ENCODE measurements at regions not wholly inside any gene's neighbourhood (a gene's known extent, or its start where the extent isn't known, plus 50 kb on each side); places are given as distances from the start of the nearest gene placed in this dataset.

- ATAC-seq (ENCODE audit: insufficient read depth, low FRiP score) (peak; percentile 24), DNase-seq (no peak)
- 60 to 71% methylated on average over 7 of the region's 7 CpGs for WGBS, 2 donors
- Histone ChIP-seq H3K27me3 (ENCODE audit: control insufficient read depth in 3 of 3, insufficient read depth in 3 of 3, low read length in 2 of 3) (no peaks in the 10 kb centered on the region), H3K4me1 (ENCODE audit: control insufficient read depth in 5 of 5, insufficient read depth in 5 of 5, low read length in 5 of 5) (peaks cover 0 to 20% (median 5%) of the 10 kb centered on the region in 5 donors), H3K27ac (ENCODE audit: low read depth in 1 of 2, low read length in 1 of 2) (no peak overlapping the region), H3K36me3 (ENCODE audit: control insufficient read depth in 4 of 4, insufficient read depth in 4 of 4, low read length in 4 of 4) (no peaks in the 10 kb centered on the region), H3K9ac (ENCODE audit: insufficient read depth in 1 of 2, low read length in 2 of 2) (no peak overlapping the region), H3K4me3 (no peak overlapping the region), H3K9me3 (ENCODE audit: control insufficient read depth in 4 of 4, insufficient read depth in 3 of 4, low read length in 3 of 4) (no peaks in the 10 kb centered on the region)
- TF ChIP-seq, protein P1, sequence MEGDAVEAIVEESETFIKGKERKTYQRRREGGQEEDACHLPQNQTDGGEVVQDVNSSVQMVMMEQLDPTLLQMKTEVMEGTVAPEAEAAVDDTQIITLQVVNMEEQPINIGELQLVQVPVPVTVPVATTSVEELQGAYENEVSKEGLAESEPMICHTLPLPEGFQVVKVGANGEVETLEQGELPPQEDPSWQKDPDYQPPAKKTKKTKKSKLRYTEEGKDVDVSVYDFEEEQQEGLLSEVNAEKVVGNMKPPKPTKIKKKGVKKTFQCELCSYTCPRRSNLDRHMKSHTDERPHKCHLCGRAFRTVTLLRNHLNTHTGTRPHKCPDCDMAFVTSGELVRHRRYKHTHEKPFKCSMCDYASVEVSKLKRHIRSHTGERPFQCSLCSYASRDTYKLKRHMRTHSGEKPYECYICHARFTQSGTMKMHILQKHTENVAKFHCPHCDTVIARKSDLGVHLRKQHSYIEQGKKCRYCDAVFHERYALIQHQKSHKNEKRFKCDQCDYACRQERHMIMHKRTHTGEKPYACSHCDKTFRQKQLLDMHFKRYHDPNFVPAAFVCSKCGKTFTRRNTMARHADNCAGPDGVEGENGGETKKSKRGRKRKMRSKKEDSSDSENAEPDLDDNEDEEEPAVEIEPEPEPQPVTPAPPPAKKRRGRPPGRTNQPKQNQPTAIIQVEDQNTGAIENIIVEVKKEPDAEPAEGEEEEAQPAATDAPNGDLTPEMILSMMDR (IDR thresholded peaks at IDR 0.05; ENCODE audit: control extremely low read depth, extremely low read depth), result no peak
These were observed 413.3 kb upstream of the TRIB2 start for GRCh38 chr2:12303181-12304030.

DNA sequence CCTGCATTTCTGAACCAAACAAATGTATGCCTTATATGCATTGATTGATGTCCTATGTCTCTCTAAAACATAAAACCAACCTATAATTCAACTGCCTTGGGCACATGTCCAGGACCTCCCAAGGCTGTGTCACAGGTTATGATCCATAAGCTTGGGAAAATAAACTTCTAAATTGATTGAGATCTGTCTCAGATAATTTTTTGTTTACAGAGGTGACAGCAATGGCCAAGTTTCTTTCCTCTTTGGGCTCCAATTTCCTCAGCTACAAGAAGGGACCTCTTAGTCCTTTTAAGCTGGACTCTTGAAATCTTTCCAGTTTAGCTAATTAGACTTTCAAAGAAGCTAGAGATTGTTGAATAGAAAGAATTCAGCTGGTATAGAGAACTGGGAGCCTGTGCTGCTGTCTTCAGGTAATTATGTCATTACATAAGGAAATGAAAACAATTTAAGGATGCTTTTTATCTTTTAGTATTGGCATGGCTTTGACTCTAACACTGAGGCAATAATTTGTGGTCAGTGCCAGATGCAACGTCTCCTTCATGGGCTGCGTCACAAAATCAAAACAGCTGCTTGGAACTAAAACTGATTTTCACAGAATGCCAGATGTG lies 412.1 kb upstream of the TRIB2 start:
- Histone ChIP-seq H3K27ac (ENCODE audit: low read depth in 1 of 2, low read length in 1 of 2) (no peak overlapping the region), H3K9ac (ENCODE audit: insufficient read depth in 1 of 2, low read length in 2 of 2) (no peak overlapping the region), H3K9me3 (ENCODE audit: control insufficient read depth in 4 of 4, insufficient read depth in 3 of 4, low read length in 3 of 4) (no peaks in the 10 kb centered on the region), H3K4me1 (ENCODE audit: control insufficient read depth in 5 of 5, insufficient read depth in 5 of 5, low read length in 5 of 5) (peaks cover 0 to 20% (median 5%) of the 10 kb centered on the region in 5 donors), H3K4me3 (no peak overlapping the region), H3K27me3 (ENCODE audit: control insufficient read depth in 3 of 3, insufficient read depth in 3 of 3, low read length in 2 of 3) (no peaks in the 10 kb centered on the region), H3K36me3 (ENCODE audit: control insufficient read depth in 4 of 4, insufficient read depth in 4 of 4, low read length in 4 of 4) (no peaks in the 10 kb centered on the region)
- 45 to 65% methylated on average over 2 of the region's 2 CpGs for WGBS, 2 donors
- DNase-seq (peak; percentile 47 to 84 (median 82)), ATAC-seq (ENCODE audit: insufficient read depth, low FRiP score) (no peak)
- TF ChIP-seq, protein P1 (IDR thresholded peaks at IDR 0.05; ENCODE audit: control extremely low read depth, extremely low read depth), result no peak

- 68 to 72% methylated on average over 2 of the region's 2 CpGs for WGBS, 2 donors
- no peak for ATAC-seq (ENCODE audit: insufficient read depth, low FRiP score)
These were observed 410.8 kb upstream of the TRIB2 start for GRCh38 chr2:12305931-12306330.

More at GRCh38 chr2:12305931-12306330, 410.8 kb upstream of the TRIB2 start:
- Histone ChIP-seq H3K9ac (ENCODE audit: insufficient read depth in 1 of 2, low read length in 2 of 2) (no peak overlapping the region), H3K36me3 (ENCODE audit: control insufficient read depth in 4 of 4, insufficient read depth in 4 of 4, low read length in 4 of 4) (no peaks in the 10 kb centered on the region), H3K4me3 (no peak overlapping the region), H3K27ac (ENCODE audit: low read depth in 1 of 2, low read length in 1 of 2) (no peak overlapping the region), H3K27me3 (ENCODE audit: control insufficient read depth in 3 of 3, insufficient read depth in 3 of 3, low read length in 2 of 3) (no peaks in the 10 kb centered on the region), H3K4me1 (ENCODE audit: control insufficient read depth in 5 of 5, insufficient read depth in 5 of 5, low read length in 5 of 5) (peaks cover 0 to 20% (median 5%) of the 10 kb centered on the region in 5 donors), H3K9me3 (ENCODE audit: control insufficient read depth in 4 of 4, insufficient read depth in 3 of 4, low read length in 3 of 4) (no peaks in the 10 kb centered on the region)
- DNase-seq, result no peak
- TF ChIP-seq, protein P1 (IDR thresholded peaks at IDR 0.05; ENCODE audit: control extremely low read depth, extremely low read depth), result no peak

All from lung (tissue), 11 donors.